T-cell (primary cell): ENCODE measurements at regions not wholly inside any gene's neighbourhood (a gene's known extent, or its start where the extent isn't known, plus 50 kb on each side); places are given as distances from the start of the nearest gene placed in this dataset.

Source experiments
- ATAC-seq, 4 experiments: fragments of 200-7000 bp in 3 of 4; fragments of 150-1000 bp in 1 of 4; cut with Tn5 transposase; replicated peaks in 1 of 4; 1 replicate in 3 of 4; 2 replicates in 1 of 4; pipeline ENCODE4 v1.10.0; 2021; ENCODE audit warnings: moderate library complexity in 3 of 4, mild to moderate bottlenecking in 2 of 4, moderate number of reproducible peaks in 1 of 4
- CTCF ChIA-PET, 2 donors: fragments of 300-600 bp; sonication (Branson Sonifier 250); formaldehyde crosslinking; loops; one replicate each; lab custom pipeline; 2022; ENCODE audit warnings: antibody characterized with exemption in 2 of 2; lab: Charles Lee
- POLR2A ChIA-PET, 2 donors: fragments of 300-600 bp; sonication (Branson Sonifier 250); formaldehyde crosslinking; loops; one replicate each; lab custom pipeline; 2022; ENCODE audit warnings: antibody characterized with exemption in 2 of 2; lab: Charles Lee
- DNase-seq, 35 experiments: peaks; one replicate each; pipeline versions ENCODE4 v3.0.0 to v3.0.0-alpha.2; 2013 to 2023
- H3K27ac ChIP-seq: one replicate; pipeline ENCODE4 v1.5.1; 2013; ENCODE audit warnings: low read length
- H3K27me3 ChIP-seq, 2 experiments: replicated peaks in 1 of 2; 1 replicate in 1 of 2; 2 replicates in 1 of 2; pipeline versions ENCODE4 v1.6.1 to v1.7.0; 2013; ENCODE audit warnings: low read length in 1 of 2, mixed read lengths in 1 of 2; ENCODE audit not compliant: control insufficient read depth in 2 of 2, insufficient read depth in 2 of 2; ENCODE audit errors: extremely low read depth in 1 of 2
- H3K36me3 ChIP-seq, 2 donors: 1 replicate in 1 of 2; 2 replicates in 1 of 2; pipeline versions ENCODE4 v1.6.1 to v1.7.0; 2013; ENCODE audit warnings: low read length in 1 of 2; ENCODE audit not compliant: control insufficient read depth in 2 of 2, insufficient read depth in 1 of 2; ENCODE audit errors: extremely low read depth in 1 of 2
- H3K4me1 ChIP-seq, 2 experiments: 1 replicate in 1 of 2; 2 replicates in 1 of 2; pipeline versions ENCODE4 v1.6.1 to v1.7.0; 2013; ENCODE audit warnings: low read length in 2 of 2, mixed read lengths in 1 of 2; ENCODE audit not compliant: insufficient read depth in 2 of 2, control insufficient read depth in 1 of 2; ENCODE audit errors: extremely low read depth in 1 of 2
- H3K4me3 ChIP-seq, 2 donors: 1 replicate in 1 of 2; 2 replicates in 1 of 2; pipeline versions ENCODE4 v1.5.1 to v1.7.0; 2013; ENCODE audit warnings: mild to moderate bottlenecking in 2 of 2, low read length in 1 of 2, moderate library complexity in 1 of 2; ENCODE audit not compliant: control insufficient read depth in 1 of 2; ENCODE audit errors: extremely low read depth in 1 of 2
- H3K9me3 ChIP-seq: 2 replicates; pipeline ENCODE4 v1.7.0; 2013
- H3K27ac Mint-ChIP-seq, 2 donors: one replicate each; pipeline ENCODE4 v1.8.0; 2020 to 2021; ENCODE audit warnings: mild to moderate bottlenecking in 2 of 2, mixed read lengths in 2 of 2
- H3K27me3 Mint-ChIP-seq, 2 donors: one replicate each; pipeline ENCODE4 v1.8.0; 2021 to 2022; ENCODE audit warnings: mixed read lengths in 2 of 2
- H3K36me3 Mint-ChIP-seq: one replicate; pipeline ENCODE4 v1.8.0; 2021; ENCODE audit warnings: mixed read lengths
- H3K4me1 Mint-ChIP-seq, 3 donors: one replicate each; pipeline ENCODE4 v1.8.0; 2020 to 2022; ENCODE audit warnings: mixed read lengths in 3 of 3, mild to moderate bottlenecking in 1 of 3
- H3K4me3 Mint-ChIP-seq, 3 donors: one replicate each; pipeline ENCODE4 v1.8.0; 2020 to 2022; ENCODE audit warnings: mild to moderate bottlenecking in 3 of 3, mixed read lengths in 3 of 3, moderate library complexity in 3 of 3
- H3K9me3 Mint-ChIP-seq, 3 donors: one replicate each; pipeline ENCODE4 v1.8.0; 2020 to 2022; ENCODE audit warnings: mixed read lengths in 3 of 3
- WGBS: methylation state at CpG from one replicate; pipeline ENCODE4 v1.1.5; 2013; ENCODE audit warnings: missing lambda C conversion rate; ENCODE audit not compliant: insufficient coverage; 5-methylcytosine and 5-hydroxymethylcytosine counted together

DNA sequence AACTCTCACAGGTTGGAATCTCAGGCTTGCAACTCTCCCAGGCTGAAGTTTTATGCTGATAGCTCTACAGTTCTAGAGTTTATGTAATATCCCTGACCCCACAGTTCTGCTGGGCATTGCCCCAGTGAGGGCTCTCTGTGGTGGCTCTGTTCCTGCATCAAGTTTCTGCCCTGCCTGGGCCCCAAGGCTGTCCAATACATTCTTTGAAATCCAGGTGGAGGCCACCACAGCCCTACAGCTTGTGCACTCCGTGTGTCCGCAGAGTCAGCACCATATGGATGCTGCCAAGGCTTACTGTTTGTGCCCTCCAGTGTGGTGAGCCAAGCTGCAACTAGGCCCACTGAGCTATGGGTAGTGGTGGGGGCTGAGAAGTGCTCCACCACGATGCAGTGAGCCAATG lies 1141.2 kb upstream of the EPHA6 start:
- no peaks in the 10 kb centered on the region for H3K4me1 Mint-ChIP-seq
- Histone ChIP-seq H3K9me3 (no peaks in the 10 kb centered on the region), H3K4me1 (no peaks in the 10 kb centered on the region), H3K27me3 (no peaks in the 10 kb centered on the region), H3K4me3 (no peak overlapping the region), H3K27ac (no peak overlapping the region), H3K36me3 (no peaks in the 10 kb centered on the region)
- no peak overlapping the region for H3K27ac Mint-ChIP-seq
- no peaks in the 10 kb centered on the region for H3K36me3 Mint-ChIP-seq
- ATAC-seq = no peak
- no peaks in the 10 kb centered on the region for H3K27me3 Mint-ChIP-seq
- H3K4me3 Mint-ChIP-seq = no peak overlapping the region
- ChIA-PET POLR2A (no interaction called here), CTCF (no interaction called here)
- DNase-seq = no peak
- 65% methylated on average over 2 of the region's 3 CpGs for WGBS
- H3K9me3 Mint-ChIP-seq = peaks cover 3 to 11% (median 9%) of the 10 kb centered on the region in 3 donors

DNA sequence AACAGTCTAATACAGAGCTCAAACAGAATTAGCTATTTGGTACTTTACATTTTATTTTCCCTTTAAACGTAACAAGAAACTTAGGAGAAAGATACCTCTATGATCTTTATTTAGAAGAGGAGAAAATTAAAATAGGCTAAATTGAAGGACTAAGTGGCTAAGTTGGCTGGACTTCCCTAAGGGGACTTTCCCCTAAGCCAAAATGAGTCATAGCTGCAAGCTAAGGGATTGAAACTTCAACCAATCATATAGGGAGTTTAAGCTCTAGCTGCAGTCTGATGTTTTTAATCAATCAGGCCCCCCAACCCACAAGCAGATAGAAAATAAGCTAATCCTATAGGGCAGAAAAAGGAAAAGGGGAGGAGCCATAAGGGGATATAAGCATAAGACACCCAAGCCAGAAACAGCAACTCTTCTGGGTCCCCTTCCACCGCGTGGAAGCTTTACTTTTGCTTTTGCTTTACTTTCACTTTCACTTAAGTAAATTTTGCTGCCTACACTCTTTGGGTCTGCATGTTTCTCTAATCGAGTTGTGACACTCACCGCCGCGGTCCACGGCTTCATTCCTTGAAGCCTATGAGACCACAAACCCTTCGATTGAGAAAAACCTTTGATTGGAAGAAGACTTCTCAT lies 1108.5 kb upstream of the EPHA6 start:
- peaks cover 9 to 23% (median 15%) of the 10 kb centered on the region in 3 donors for H3K9me3 Mint-ChIP-seq
- H3K27ac Mint-ChIP-seq = peak overlapping the region in 1 of 2 donors; percentile 59
- ATAC-seq (peak in 2 of 4 experiments; percentile 20 to 48), DNase-seq (peak in 4 of 35 experiments; percentile 0 to 38 (median 1))
- no peaks in the 10 kb centered on the region for H3K36me3 Mint-ChIP-seq
- H3K27ac ChIP-seq = peak overlapping the region; percentile 35
- H3K4me3 ChIP-seq = peak overlapping the region in 1 of 2 donors; percentile 31
- no peaks in the 10 kb centered on the region for H3K9me3 ChIP-seq
- POLR2A ChIA-PET = no interaction called here
- H3K4me1 ChIP-seq = no peaks in the 10 kb centered on the region
- no peaks in the 10 kb centered on the region for H3K27me3 ChIP-seq
- no peaks in the 10 kb centered on the region for H3K36me3 ChIP-seq
- no peaks in the 10 kb centered on the region for H3K27me3 Mint-ChIP-seq
- no CpG with 5 or more reads among the region's 9 CpGs for WGBS
- H3K4me1 Mint-ChIP-seq = peaks cover 0 to 8% (median 5%) of the 10 kb centered on the region in 3 donors
- H3K4me3 Mint-ChIP-seq = peak overlapping the region; percentile 22 to 61 (median 52)
- CTCF ChIA-PET = no interaction called here

DNA sequence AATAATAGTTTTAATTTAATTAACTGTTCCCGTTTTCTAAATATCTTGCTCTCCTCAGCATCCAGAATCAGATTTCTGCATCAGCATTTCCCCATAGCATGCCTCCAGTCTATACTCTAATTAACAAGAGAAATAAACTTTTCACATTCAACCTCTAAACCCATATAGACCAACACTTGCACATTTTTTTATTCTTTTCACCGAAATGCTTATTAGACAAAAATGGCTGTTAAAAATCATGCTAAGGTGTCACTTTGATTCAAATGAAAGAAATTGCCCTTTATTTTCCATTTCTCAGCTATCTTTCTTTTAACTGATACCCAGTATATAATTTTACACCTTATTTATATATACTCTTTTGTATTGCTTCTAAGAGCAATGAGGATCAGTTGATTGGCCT lies 1107.1 kb upstream of the EPHA6 start:
- no peaks in the 10 kb centered on the region for H3K36me3 Mint-ChIP-seq
- H3K4me1 Mint-ChIP-seq = peaks cover 0 to 8% (median 5%) of the 10 kb centered on the region in 3 donors
- CTCF ChIA-PET = no interaction called here

DNA sequence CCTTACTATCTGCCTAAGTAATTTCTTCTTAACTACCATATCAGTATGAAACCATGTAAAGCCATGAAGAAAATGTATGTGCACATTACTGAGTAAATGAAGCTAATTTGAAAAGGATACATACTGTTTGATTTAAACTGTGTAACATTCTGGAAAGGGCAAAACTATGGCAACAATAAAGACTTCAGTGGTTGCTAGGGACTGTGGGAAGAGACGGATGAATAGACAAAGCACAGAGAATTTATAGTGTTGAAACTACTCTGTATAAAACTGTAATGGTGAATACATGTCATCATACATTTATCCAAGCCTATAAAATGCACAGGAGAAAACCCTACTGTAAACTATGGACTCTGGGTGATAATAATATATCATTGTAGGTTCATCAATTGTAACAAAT lies 1103.7 kb upstream of the EPHA6 start:
- H3K9me3 Mint-ChIP-seq = peaks cover 4 to 8% (median 7%) of the 10 kb centered on the region in 3 donors
- ATAC-seq (no peak), DNase-seq (no peak)
- H3K27ac Mint-ChIP-seq = no peak overlapping the region
- no peak overlapping the region for H3K27ac ChIP-seq
- H3K27me3 Mint-ChIP-seq = no peaks in the 10 kb centered on the region
- no peaks in the 10 kb centered on the region for H3K36me3 ChIP-seq
- H3K4me3 ChIP-seq = no peak overlapping the region
- H3K9me3 ChIP-seq = no peaks in the 10 kb centered on the region
- no peaks in the 10 kb centered on the region for H3K4me1 ChIP-seq
- no peak overlapping the region for H3K4me3 Mint-ChIP-seq
- CTCF ChIA-PET = no interaction called here
- H3K36me3 Mint-ChIP-seq = no peaks in the 10 kb centered on the region
- POLR2A ChIA-PET = no interaction called here
- no peaks in the 10 kb centered on the region for H3K27me3 ChIP-seq
- no CpG with 5 or more reads among the region's 1 CpG for WGBS
- H3K4me1 Mint-ChIP-seq = peaks cover 0 to 3% (median 0%) of the 10 kb centered on the region in 3 donors

More for the DNA sequence above, 1107.1 kb upstream of the EPHA6 start:
- POLR2A ChIA-PET = no interaction called here
- H3K27me3 ChIP-seq = no peaks in the 10 kb centered on the region
- no peak for ATAC-seq
- no peaks in the 10 kb centered on the region for H3K4me1 ChIP-seq
- WGBS = 66% methylated on average over 2 of the region's 2 CpGs
- Mint-ChIP-seq H3K4me3 (no peak overlapping the region), H3K27me3 (no peaks in the 10 kb centered on the region), H3K9me3 (peaks cover 9 to 22% (median 19%) of the 10 kb centered on the region in 3 donors), H3K27ac (no peak overlapping the region)
- H3K9me3 ChIP-seq = no peaks in the 10 kb centered on the region
- H3K36me3 ChIP-seq = no peaks in the 10 kb centered on the region
- H3K27ac ChIP-seq = no peak overlapping the region
- no peak overlapping the region for H3K4me3 ChIP-seq
- no peak for DNase-seq

DNA sequence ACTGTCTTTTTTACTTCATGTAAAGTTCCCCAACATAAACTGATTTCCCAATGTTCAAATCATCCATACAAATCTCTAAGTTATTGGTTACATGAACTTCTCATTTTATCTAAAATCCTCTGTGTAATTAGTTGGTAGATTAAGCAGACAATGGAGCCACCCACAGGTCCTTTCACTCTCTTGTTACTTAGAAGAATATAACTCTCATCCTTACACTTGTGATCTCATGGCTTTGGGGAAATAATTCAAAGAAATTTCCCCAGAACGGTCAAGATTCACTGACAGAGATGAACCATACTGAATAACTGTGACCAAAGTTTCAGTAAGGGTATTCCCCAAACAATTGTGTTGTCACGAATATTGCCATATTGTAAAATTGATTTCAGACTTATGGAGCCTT lies 1102.6 kb upstream of the EPHA6 start:
- DNase-seq (no peak), ATAC-seq (no peak)
- Mint-ChIP-seq H3K4me1 (no peaks in the 10 kb centered on the region), H3K9me3 (peaks cover 4 to 8% (median 7%) of the 10 kb centered on the region in 3 donors), H3K4me3 (no peak overlapping the region), H3K36me3 (no peaks in the 10 kb centered on the region), H3K27ac (no peak overlapping the region), H3K27me3 (no peaks in the 10 kb centered on the region)
- Histone ChIP-seq H3K9me3 (no peaks in the 10 kb centered on the region), H3K27me3 (no peaks in the 10 kb centered on the region), H3K36me3 (no peaks in the 10 kb centered on the region), H3K4me3 (no peak overlapping the region), H3K27ac (no peak overlapping the region), H3K4me1 (no peaks in the 10 kb centered on the region)
- WGBS = no CpG with 5 or more reads among the region's 2 CpGs
- POLR2A ChIA-PET = no interaction called here
- CTCF ChIA-PET = no interaction called here

DNA sequence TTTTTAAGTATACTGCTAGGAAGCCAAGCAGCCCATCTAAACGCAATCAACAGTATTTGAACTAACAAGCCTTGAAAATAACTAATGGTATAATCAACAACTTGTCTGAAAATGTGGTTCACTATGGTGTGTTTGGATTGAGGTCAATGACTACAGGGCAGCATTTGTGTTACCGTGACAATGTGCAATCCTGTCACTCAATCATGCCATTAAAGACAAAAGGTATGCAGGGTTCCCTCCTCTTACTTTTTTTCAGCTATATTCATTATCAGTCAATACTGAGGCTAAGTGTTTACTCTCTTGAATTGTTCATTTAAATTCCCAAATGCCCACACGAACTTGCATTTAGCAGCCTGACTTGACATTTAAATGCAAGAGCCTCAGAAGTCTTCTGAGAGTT lies 1099.3 kb upstream of the EPHA6 start:
- Histone ChIP-seq H3K4me3 (no peak overlapping the region), H3K9me3 (no peaks in the 10 kb centered on the region), H3K27me3 (no peaks in the 10 kb centered on the region), H3K27ac (no peak overlapping the region), H3K36me3 (no peaks in the 10 kb centered on the region), H3K4me1 (no peaks in the 10 kb centered on the region)
- POLR2A ChIA-PET = no interaction called here
- Mint-ChIP-seq H3K9me3 (peaks cover 0 to 4% (median under 1%) of the 10 kb centered on the region in 3 donors), H3K27ac (no peak overlapping the region), H3K27me3 (no peaks in the 10 kb centered on the region), H3K4me1 (no peaks in the 10 kb centered on the region), H3K36me3 (no peaks in the 10 kb centered on the region), H3K4me3 (no peak overlapping the region)
- WGBS = 100% methylated on average over 1 of the region's 3 CpGs
- DNase-seq (no peak), ATAC-seq (no peak)
- CTCF ChIA-PET = no interaction called here

DNA sequence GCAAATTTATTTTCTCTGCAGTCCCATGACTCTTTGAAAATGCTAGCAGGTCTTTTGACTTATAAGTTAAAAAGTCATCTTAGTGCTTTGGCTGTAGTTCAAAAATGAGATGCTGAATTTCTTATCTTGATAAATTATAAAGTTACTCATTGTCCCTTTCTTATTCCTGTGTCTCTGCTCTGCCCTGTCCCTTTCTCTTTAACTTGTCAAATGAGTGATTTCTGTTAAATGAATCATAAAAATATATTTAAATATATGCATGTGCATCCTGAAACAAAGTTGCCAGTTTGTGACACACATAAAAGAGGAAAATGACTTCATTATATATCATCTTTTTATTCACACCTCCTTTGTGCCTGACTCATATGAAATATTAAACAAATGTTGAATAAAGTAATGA lies 1097.3 kb upstream of the EPHA6 start:
- ChIA-PET CTCF (no interaction called here), POLR2A (no interaction called here)
- DNase-seq (no peak), ATAC-seq (no peak)
- H3K36me3 Mint-ChIP-seq = no peaks in the 10 kb centered on the region
- H3K9me3 Mint-ChIP-seq = no peaks in the 10 kb centered on the region
- Histone ChIP-seq H3K4me1 (no peaks in the 10 kb centered on the region), H3K9me3 (no peaks in the 10 kb centered on the region), H3K27me3 (no peaks in the 10 kb centered on the region), H3K27ac (no peak overlapping the region), H3K4me3 (no peak overlapping the region), H3K36me3 (no peaks in the 10 kb centered on the region)
- H3K27me3 Mint-ChIP-seq = no peaks in the 10 kb centered on the region
- H3K4me1 Mint-ChIP-seq = no peaks in the 10 kb centered on the region
- H3K27ac Mint-ChIP-seq = no peak overlapping the region
- no peak overlapping the region for H3K4me3 Mint-ChIP-seq
